Vagina (tissue), 2 donors: ENCODE measurements at regions not wholly inside any gene's neighbourhood (a gene's known extent, or its start where the extent isn't known, plus 50 kb on each side); places are given as distances from the start of the nearest gene placed in this dataset.

ENCODE experiments used
- DNase-seq, 2 donors: peaks; one replicate each; pipeline ENCODE4 v3.0.0-alpha.2; 2017; ENCODE audit errors: extremely low spot score in 2 of 2
- H3K27ac ChIP-seq: fragments of 200-600 bp; sonication (generic); one replicate; pipeline ENCODE4 v1.5.1; 2019
- H3K27me3 ChIP-seq: fragments of 200-600 bp; sonication (generic); one replicate; pipeline ENCODE4 v1.5.1; 2019
- H3K36me3 ChIP-seq, 2 donors: fragments of 200-600 bp; sonication (generic); one replicate each; pipeline ENCODE4 v1.5.1; 2017 to 2019
- H3K4me1 ChIP-seq: fragments of 200-600 bp; sonication (generic); one replicate; pipeline ENCODE4 v1.5.1; 2019
- H3K4me3 ChIP-seq, 2 donors: fragments of 200-600 bp; sonication (generic); 1 replicate in 1 of 2; 2 replicates in 1 of 2; pipeline ENCODE4 v1.5.1; 2016 to 2019
- H3K9me3 ChIP-seq: fragments of 200-600 bp; sonication (generic); one replicate; pipeline ENCODE4 v1.5.1; 2019
- CTCF ChIP-seq, 3 experiments: fragments of 450-650 bp in 2 of 3; fragments of 200-600 bp in 1 of 3; sonication (generic) in 1 of 3; IDR thresholded peaks; one replicate each; pipeline ENCODE4 v1.5.1; 2017 to 2019; ENCODE audit warnings: antibody characterized with exemption in 3 of 3, mild to moderate bottlenecking in 2 of 3, moderate library complexity in 2 of 3
- POLR2A ChIP-seq, 2 donors: fragments of 450-650 bp; IDR thresholded peaks; one replicate each; pipeline ENCODE4 v1.6.1; 2017; ENCODE audit warnings: antibody characterized with exemption in 2 of 2, mild to moderate bottlenecking in 2 of 2, moderate library complexity in 2 of 2
- POLR2AphosphoS5 ChIP-seq, 2 donors: sonication (generic); formaldehyde crosslinking; IDR thresholded peaks; one replicate each; pipeline ENCODE4 v1.9.0; 2017; ENCODE audit warnings: antibody characterized with exemption in 2 of 2, mild to moderate bottlenecking in 2 of 2, low read depth in 1 of 2; ENCODE audit not compliant: insufficient read depth in 1 of 2
- intact Hi-C: fragments of 100-400 bp; cut with DNase I; formaldehyde crosslinking; loops from one replicate; pipeline ENCODE4 v1.15.1; 2023

GRCh38 chr18:27501671-27502070, 316.6 kb upstream of the CHST9 start:
- Histone ChIP-seq H3K4me3 (no peak overlapping the region), H3K4me1 (no peaks in the 10 kb centered on the region), H3K9me3 (no peaks in the 10 kb centered on the region), H3K27ac (no peak overlapping the region), H3K27me3 (no peaks in the 10 kb centered on the region), H3K36me3 (no peaks in the 10 kb centered on the region)
- no peak for DNase-seq
- TF ChIP-seq CTCF (IDR thresholded peaks at IDR 0.05) (no peak), POLR2A (IDR thresholded peaks at IDR 0.05) (no peak), POLR2AphosphoS5 (IDR thresholded peaks at IDR 0.05; ENCODE audit: insufficient read depth in 1 of 2, low read depth in 1 of 2) (no peak)
- intact Hi-C loops = no loop called here

- no peaks in the 10 kb centered on the region for H3K27me3 ChIP-seq
- no peak overlapping the region for H3K27ac ChIP-seq
- TF ChIP-seq CTCF (IDR thresholded peaks at IDR 0.05) (no peak), POLR2A (IDR thresholded peaks at IDR 0.05) (no peak), POLR2AphosphoS5 (IDR thresholded peaks at IDR 0.05; ENCODE audit: insufficient read depth in 1 of 2, low read depth in 1 of 2) (no peak)
- DNase-seq = no peak
- H3K4me1 ChIP-seq = no peaks in the 10 kb centered on the region
- no peaks in the 10 kb centered on the region for H3K36me3 ChIP-seq
- intact Hi-C loops = no loop called here
- no peak overlapping the region for H3K4me3 ChIP-seq
- no peaks in the 10 kb centered on the region for H3K9me3 ChIP-seq
These were observed 315.4 kb upstream of the CHST9 start for GRCh38 chr18:27500531-27500930.

- TF ChIP-seq POLR2A (IDR thresholded peaks at IDR 0.05) (no peak), POLR2AphosphoS5 (IDR thresholded peaks at IDR 0.05; ENCODE audit: insufficient read depth in 1 of 2, low read depth in 1 of 2) (no peak), CTCF (IDR thresholded peaks at IDR 0.05) (no peak)
These were observed 312.1 kb upstream of the CHST9 start for GRCh38 chr18:27497246-27497645.

GRCh38 chr18:27493182-27493581, 308.1 kb upstream of the CHST9 start:
- Histone ChIP-seq H3K36me3 (no peaks in the 10 kb centered on the region), H3K27me3 (no peaks in the 10 kb centered on the region), H3K4me3 (no peak overlapping the region), H3K9me3 (no peaks in the 10 kb centered on the region), H3K27ac (no peak overlapping the region), H3K4me1 (no peaks in the 10 kb centered on the region)
- no peak for DNase-seq
- TF ChIP-seq POLR2AphosphoS5 (IDR thresholded peaks at IDR 0.05; ENCODE audit: insufficient read depth in 1 of 2, low read depth in 1 of 2) = no peak
- no peak for TF ChIP-seq POLR2A (IDR thresholded peaks at IDR 0.05)
- no peak for TF ChIP-seq CTCF (IDR thresholded peaks at IDR 0.05)
- intact Hi-C loops = no loop called here

More at GRCh38 chr18:27497246-27497645, 312.1 kb upstream of the CHST9 start:
- Histone ChIP-seq H3K9me3 (no peaks in the 10 kb centered on the region), H3K27ac (no peak overlapping the region), H3K4me1 (no peaks in the 10 kb centered on the region), H3K4me3 (no peak overlapping the region), H3K27me3 (no peaks in the 10 kb centered on the region), H3K36me3 (no peaks in the 10 kb centered on the region)
- intact Hi-C loops = no loop called here
- no peak for DNase-seq

- Histone ChIP-seq H3K4me1 (no peaks in the 10 kb centered on the region), H3K4me3 (no peak overlapping the region), H3K27me3 (no peaks in the 10 kb centered on the region), H3K9me3 (no peaks in the 10 kb centered on the region), H3K27ac (no peak overlapping the region), H3K36me3 (no peaks in the 10 kb centered on the region)
- DNase-seq = no peak
- TF ChIP-seq POLR2A (IDR thresholded peaks at IDR 0.05) (no peak), CTCF (IDR thresholded peaks at IDR 0.05) (no peak), POLR2AphosphoS5 (IDR thresholded peaks at IDR 0.05; ENCODE audit: insufficient read depth in 1 of 2, low read depth in 1 of 2) (no peak)
- intact Hi-C loops = no loop called here
These were observed 306.7 kb upstream of the CHST9 start for GRCh38 chr18:27491772-27492171.
